ENCODE measurements at regions not wholly inside any gene's neighbourhood (a gene's known extent, or its start where the extent isn't known, plus 50 kb on each side); places are given as distances from the start of the nearest gene placed in this dataset.
A peak's percentile ranks its signal among the peaks of the same experiment; 100 is the strongest.
"Not testable (repeated sequence)": the region's sequence is repeated elsewhere in the genome, so short reads cannot be mapped to it uniquely, and the experiment has no call there.

DNA sequence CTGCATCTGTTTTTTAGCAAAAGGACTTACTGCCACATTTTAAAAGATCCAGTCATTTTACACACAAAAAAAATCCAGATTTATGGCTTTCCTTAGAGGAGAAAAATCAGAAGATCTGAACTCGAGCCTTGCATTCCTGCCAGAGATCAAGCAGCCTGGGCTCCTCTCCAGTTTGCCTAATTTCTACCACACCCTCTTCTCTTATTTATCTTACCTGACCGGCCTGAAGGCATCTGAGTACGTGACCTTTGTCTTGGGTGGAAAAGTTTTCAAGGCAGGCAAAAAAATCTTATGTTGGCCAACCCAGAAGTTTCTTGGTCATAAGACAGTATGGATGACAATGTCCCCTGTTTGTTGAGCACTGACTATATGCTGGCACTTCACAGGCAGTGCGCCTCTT is 60.3 kb downstream of the CHRD start:
- no peak for DNase-seq

GRCh38 chr3:184441202-184441900 is 61.5 kb downstream of the CHRD start:
- no peak for DNase-seq

- DNase-seq = no peak
Observed at GRCh38 chr3:184443364-184443763, 63.5 kb downstream of the CHRD start.

DNA sequence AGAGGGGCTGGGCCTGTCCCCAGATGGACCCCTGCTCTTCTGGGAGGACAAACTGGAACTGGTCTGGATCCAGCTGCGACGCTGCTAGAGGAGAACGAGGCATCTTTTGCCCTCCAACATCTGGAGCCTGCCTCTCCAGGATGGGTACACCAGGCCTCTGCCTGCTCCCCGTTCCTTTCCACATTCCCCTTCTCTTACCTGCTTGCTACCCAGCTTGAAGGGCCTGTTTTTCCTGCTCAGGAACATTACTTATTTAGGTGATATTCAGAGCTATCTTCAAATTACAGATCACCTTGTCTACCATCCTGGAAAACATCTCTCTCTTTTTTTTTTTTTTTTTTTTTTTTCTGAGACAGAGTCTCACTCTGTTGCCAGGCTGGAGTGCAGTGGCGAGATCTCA is 64.0 kb downstream of the CHRD start:
- no peak for DNase-seq

GRCh38 chr3:184448321-184449160 is 68.7 kb downstream of the CHRD start:
- DNase-seq = peak in 1 of 3 donors; percentile 71

DNA sequence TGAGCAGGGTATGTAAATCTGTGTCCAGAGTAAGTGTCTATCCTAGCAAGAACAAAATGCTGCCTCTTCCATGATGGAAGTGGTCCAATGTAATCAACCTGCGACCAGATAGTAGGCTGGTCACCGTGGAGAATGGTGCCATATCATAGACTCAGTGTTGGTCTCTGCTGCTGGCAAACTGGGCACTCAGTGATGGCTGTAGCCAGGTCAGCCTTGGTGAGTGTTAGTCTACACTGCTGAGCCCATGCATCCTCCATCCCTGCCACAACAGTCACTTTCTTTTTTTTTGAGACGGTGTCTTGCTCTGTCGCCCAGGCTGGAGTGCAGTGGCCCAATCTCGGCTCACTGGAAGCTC is 69.3 kb downstream of the CHRD start:
- DNase-seq = no peak

DNA sequence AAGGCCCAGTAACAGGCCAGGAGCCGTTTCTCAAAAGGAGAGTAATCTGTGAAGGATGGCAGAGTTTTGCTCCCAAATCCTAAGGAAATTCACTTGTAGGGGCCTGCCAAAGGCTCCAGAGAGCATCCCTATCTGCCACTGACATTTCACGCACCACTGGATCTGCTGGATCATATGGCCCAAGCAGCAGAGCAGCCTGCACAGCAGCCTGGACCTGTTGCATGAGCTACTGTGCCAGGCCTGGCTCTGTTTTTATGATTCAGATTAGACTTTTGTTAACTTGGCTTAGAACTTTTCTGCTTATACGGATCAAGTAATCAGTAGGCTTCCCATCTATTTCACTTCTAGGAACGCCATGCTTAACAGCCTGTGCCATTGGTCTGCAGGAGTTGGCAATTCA is 70.7 kb downstream of the CHRD start:
- DNase-seq = no peak

DNA sequence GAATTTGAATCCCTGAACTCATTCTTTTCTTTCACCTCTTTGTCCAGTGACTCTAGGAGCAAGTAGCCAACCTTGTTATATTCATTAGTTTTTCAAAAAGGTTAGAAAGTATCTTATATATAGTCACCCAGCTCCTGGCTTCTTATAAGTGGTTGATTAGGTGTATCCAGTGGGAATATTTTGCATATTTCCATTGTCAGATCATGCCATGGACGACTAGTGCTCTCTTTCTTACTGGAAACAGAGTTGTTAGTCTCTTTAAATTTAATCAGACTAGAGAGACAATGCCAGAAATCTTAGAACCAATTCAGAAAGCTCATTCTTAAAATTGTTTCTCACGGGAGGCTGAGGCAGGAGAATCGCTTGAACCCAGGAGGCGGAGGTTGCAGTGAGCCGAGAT is 73.4 kb downstream of the CHRD start:
- DNase-seq = no peak

DNA sequence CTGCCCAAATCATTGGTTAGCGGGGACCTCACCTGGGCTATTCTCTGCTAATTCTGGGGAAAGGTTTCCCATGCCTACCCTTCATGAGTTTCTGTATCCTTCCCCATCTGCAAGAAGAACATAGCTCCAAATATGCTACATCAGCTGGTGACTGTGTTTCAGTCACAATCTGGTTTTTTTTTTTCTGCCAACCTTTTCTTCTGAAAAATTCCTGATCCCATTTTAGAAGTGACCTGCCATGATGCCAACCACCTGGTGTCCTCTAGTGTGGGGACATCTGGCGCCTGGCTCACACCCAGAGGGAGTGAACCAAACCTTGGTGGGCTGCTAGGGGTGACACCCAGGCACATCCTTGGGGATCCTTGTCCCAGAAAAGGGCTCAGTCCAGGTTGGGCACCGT is 76.1 kb downstream of the CHRD start:
- DNase-seq = no peak

DNA sequence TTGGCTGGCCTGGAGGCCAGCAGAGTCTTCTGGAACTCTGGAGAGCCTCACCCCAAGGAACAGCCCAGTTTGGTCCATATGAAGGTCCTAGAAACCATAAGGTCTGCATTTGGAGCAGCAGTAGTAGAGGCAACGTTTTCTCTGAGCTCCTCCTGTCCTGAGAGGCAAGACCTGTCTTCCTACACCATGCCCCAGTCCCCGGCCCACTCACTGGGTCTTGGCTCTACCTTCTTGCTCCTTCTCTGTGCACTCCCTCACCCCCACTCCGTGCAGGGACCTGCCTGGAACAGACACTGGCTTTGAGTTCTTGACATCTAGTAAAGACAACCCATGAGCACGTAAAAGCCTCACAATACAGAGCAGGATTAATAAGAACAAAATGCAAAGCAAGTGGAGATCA is 76.6 kb downstream of the CHRD start:
- DNase-seq = no peak

GRCh38 chr3:184457329-184457728 is 77.5 kb downstream of the CHRD start:
- DNase-seq = no peak

GRCh38 chr3:184457784-184458377 is 78.0 kb downstream of the CHRD start:
- not testable (repeated sequence) for DNase-seq

DNA sequence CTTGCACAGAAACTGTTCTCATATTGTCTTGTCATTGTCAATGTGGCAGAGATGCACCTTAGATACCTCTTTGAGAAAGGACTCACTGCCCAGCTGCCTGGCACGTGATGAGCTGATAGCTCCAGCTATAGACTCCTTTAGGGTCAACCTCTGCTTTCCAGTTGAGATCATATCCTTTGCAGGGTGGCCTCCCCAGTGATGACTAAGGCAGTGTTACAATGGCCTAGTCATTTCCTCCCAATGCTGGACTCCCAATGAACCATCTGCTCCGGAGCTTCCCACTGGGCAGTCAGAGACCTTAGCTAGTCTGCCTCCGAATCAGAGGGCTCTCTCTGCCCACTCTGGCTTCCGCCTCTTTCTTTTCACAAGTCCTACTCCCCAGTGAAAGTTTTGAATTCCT is 79.5 kb downstream of the CHRD start:
- DNase-seq = no peak

- no peak for DNase-seq
Observed at GRCh38 chr3:184460276-184460675, 80.4 kb downstream of the CHRD start.

DNA sequence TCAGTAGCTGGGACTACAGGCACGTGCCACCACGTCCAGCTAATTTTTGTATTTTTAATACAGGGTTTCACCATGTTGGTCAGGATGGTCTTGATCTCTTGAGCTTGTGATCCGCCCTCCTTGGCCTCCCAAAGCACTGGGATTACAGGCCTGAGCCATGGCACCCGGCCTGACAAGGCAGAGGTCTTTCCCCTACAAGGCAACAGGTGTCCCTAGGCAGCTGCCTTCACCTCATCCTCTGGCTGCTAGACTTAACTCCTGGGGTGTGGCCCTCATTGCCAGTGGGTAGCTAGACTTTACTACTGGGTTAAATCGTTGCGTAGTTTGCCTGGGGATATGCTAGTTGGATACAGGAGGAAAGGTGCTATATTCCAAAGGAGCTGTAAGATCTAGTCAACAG is 81.4 kb downstream of the CHRD start:
- DNase-seq = no peak

DNA sequence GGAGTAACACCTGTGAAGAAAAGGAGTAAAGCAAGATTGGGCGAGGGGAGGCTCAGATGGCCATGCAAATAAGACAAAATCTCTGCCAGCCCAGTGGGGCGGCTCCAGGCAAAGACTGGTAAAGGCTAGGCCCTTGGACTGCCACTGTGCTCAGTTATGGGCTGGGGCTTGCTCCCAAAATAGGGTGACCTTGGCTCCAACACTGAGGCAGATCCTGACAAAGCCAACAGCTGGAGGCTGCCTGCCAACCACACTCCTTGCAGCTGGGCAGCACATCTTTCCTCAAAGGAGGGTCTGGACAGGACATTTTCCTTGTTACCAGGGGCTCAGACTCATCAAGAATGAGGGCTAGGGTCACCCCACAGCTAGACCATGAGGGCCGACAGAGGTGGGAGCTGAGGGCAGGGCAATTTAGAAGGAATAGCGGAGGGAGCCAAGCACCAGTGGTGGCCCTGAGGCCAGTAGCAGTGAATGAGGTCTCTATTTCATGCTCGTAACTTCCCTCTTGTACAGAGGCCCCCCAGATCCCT is 86.1 kb downstream of the CHRD start:
- no peak for DNase-seq

- peak; percentile 33 to 71 (median 49) for DNase-seq
Observed at GRCh38 chr3:184466413-184466960, 86.6 kb downstream of the CHRD start.

GRCh38 chr3:184467171-184467570 is 87.3 kb downstream of the CHRD start:
- DNase-seq = no peak

- no peak for DNase-seq
Observed at GRCh38 chr3:184470551-184470950, 90.7 kb downstream of the CHRD start.

DNA sequence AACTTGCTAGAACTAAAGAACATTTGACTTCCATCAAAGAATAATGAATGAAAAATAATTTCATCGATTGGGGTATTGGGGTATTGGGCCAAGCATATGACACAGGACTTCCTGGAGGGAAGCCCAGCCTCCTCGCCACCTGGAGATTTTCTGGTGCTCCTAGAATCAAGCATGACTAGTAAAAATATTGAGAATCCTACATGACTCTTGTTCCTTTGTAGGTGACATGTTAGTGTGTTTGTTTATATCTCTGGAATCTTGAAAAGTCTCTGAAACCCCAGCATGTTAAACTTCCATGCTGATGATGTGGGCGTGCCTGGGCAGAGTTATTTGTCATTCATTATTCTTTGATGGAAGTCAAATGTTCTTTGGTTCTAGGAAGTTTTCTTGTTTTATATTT is 90.1 kb upstream of the EPHB3 start:
- no peak for DNase-seq

GRCh38 chr3:184472723-184473428 is 88.7 kb upstream of the EPHB3 start:
- peak in 2 of 3 donors; percentile 58 to 65 for DNase-seq

DNA sequence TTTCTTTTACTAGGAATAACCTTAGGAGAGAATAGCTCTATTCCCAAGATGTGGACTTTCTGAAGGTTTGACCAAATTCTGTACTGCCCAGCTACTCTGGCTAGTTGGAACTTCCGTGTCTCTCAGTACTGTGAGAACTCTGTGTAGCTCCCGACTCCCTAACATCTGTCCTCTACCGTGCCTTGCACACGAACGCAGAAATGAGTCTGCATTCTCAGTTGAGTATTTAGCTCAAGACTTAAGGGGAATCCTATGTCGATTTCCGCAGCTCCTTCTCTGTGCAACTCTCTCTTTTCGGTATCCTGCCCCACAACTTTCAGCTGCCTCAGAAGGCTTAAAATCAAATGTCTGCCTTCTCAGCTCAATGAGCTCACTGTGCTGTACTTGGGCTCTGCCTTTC is 86.7 kb upstream of the EPHB3 start:
- DNase-seq = no peak
